ENCODE measurements at regions not wholly inside any gene's neighbourhood (a gene's known extent, or its start where the extent isn't known, plus 50 kb on each side); places are given as distances from the start of the nearest gene placed in this dataset.

GRCh38 chr5:8429778-8430758 lies 561.1 kb downstream of the MTRR start:
- Histone ChIP-seq H3K36me3 (replicated peaks in 1 of 2; ENCODE audit: control insufficient read depth in 1 of 2, insufficient read depth in 2 of 2, low read length in 2 of 2) (no peaks in the 10 kb centered on the region), H3K4me2 (ENCODE audit: low read depth, low read length) (no peak overlapping the region), H3K27ac (ENCODE audit: extremely low read length, insufficient read depth, low read length) (no peak overlapping the region), H3K79me2 (ENCODE audit: insufficient read depth, low read length) (no peaks in the 10 kb centered on the region), H3K9ac (ENCODE audit: insufficient read depth, low read depth, low read length) (no peak overlapping the region), H3K27me3 (ENCODE audit: control insufficient read depth in 1 of 2, insufficient read depth in 2 of 2, low read length in 2 of 2) (no peaks in the 10 kb centered on the region), H2AFZ (ENCODE audit: low read length) (no peak overlapping the region), H3K4me3 (replicated peaks in 1 of 3; ENCODE audit: insufficient read depth in 1 of 3, low read depth in 2 of 3, low read length in 3 of 3) (no peak overlapping the region), H3K4me1 (ENCODE audit: insufficient read depth, low read length) (no peaks in the 10 kb centered on the region), H4K20me1 (ENCODE audit: insufficient read depth, low read length) (no peaks in the 10 kb centered on the region), H3K9me3 (ENCODE audit: low read length) (no peaks in the 10 kb centered on the region)
- ChIA-PET POLR2A (no interaction called here), CTCF (ENCODE audit: low intra/inter-chr PET ratio, low total read pairs) (no interaction called here)
- TF ChIP-seq ZNF720 (CRISPR knock-in tag; IDR thresholded peaks at IDR 0.05) (no peak), HIVEP1 (CRISPR knock-in tag; IDR thresholded peaks at IDR 0.05) (no peak), ASH2L (IDR thresholded peaks at IDR 0.05; ENCODE audit: insufficient read length, low read depth, low read length) (no peak)
- TF ChIP-seq, protein P1, sequence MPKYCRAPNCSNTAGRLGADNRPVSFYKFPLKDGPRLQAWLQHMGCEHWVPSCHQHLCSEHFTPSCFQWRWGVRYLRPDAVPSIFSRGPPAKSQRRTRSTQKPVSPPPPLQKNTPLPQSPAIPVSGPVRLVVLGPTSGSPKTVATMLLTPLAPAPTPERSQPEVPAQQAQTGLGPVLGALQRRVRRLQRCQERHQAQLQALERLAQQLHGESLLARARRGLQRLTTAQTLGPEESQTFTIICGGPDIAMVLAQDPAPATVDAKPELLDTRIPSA (CRISPR knock-in tag; IDR thresholded peaks at IDR 0.05; ENCODE audit: borderline replicate concordance), result no peak
- FAIRE-seq (no peak), ATAC-seq (no peak), DNase-seq (ENCODE audit: low spot score) (no peak)
- BruUV-seq (replicated peaks), result no TSS peak
- in situ Hi-C loops (cut with HindIII; ENCODE audit: extremely low pct_ligation_motif_present, low pct_unique_long_range_greater_than_20kb), result no loop called here
- intact Hi-C loops (cut with micrococcal nuclease; ENCODE audit: unreplicated experiment), result no loop called here
- WGBS (ENCODE audit: low lambda C conversion rate), result 20% methylated on average over 6 of the region's 24 CpGs

- ATAC-seq (no peak), DNase-seq (ENCODE audit: low spot score) (no peak), FAIRE-seq (no peak)
- Histone ChIP-seq H4K20me1 (ENCODE audit: insufficient read depth, low read length) (no peaks in the 10 kb centered on the region), H3K4me1 (ENCODE audit: insufficient read depth, low read length) (no peaks in the 10 kb centered on the region), H3K27me3 (ENCODE audit: control insufficient read depth in 1 of 2, insufficient read depth in 2 of 2, low read length in 2 of 2) (no peaks in the 10 kb centered on the region), H3K4me2 (ENCODE audit: low read depth, low read length) (no peak overlapping the region), H3K4me3 (replicated peaks in 1 of 3; ENCODE audit: insufficient read depth in 1 of 3, low read depth in 2 of 3, low read length in 3 of 3) (no peak overlapping the region), H3K36me3 (replicated peaks in 1 of 2; ENCODE audit: control insufficient read depth in 1 of 2, insufficient read depth in 2 of 2, low read length in 2 of 2) (no peaks in the 10 kb centered on the region), H3K27ac (ENCODE audit: extremely low read length, insufficient read depth, low read length) (no peak overlapping the region), H3K79me2 (ENCODE audit: insufficient read depth, low read length) (no peaks in the 10 kb centered on the region), H2AFZ (ENCODE audit: low read length) (no peak overlapping the region), H3K9ac (ENCODE audit: insufficient read depth, low read depth, low read length) (no peak overlapping the region), H3K9me3 (ENCODE audit: low read length) (peaks cover 6% of the 10 kb centered on the region; the same call in 1 of the 2 replicates)
- 5% methylated on average over 2 of the region's 2 CpGs for WGBS (ENCODE audit: low lambda C conversion rate)
- TF ChIP-seq ZZZ3 (CRISPR knock-in tag; IDR thresholded peaks at IDR 0.05; ENCODE audit: borderline replicate concordance) (no peak), ZNF577 (CRISPR knock-in tag; IDR thresholded peaks at IDR 0.05; ENCODE audit: borderline replicate concordance, low read depth) (no peak), MZF1 (CRISPR knock-in tag; IDR thresholded peaks at IDR 0.05; ENCODE audit: borderline replicate concordance) (no peak)
- TF ChIP-seq, protein P2, sequence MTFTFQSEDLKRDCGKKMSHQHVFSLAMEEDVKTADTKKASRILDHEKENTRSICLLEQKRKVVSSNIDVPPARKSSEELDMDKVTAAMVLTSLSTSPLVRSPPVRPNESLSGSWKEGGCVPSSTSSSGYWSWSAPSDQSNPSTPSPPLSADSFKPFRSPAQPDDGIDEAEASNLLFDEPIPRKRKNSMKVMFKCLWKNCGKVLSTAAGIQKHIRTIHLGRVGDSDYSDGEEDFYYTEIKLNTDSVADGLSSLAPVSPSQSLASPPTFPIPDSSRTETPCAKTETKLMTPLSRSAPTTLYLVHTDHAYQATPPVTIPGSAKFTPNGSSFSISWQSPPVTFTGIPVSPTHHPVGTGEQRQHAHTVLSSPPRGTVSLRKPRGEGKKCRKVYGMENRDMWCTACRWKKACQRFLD (CRISPR knock-in tag; IDR thresholded peaks at IDR 0.05; ENCODE audit: borderline replicate concordance), result no peak
- TF ChIP-seq, protein P3, sequence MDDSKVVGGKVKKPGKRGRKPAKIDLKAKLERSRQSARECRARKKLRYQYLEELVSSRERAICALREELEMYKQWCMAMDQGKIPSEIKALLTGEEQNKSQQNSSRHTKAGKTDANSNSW (CRISPR knock-in tag; IDR thresholded peaks at IDR 0.05; ENCODE audit: borderline replicate concordance), result no peak
- BruUV-seq (replicated peaks), result no TSS peak
- ChIA-PET CTCF (ENCODE audit: low intra/inter-chr PET ratio, low total read pairs) (no interaction called here), POLR2A (no interaction called here)
- intact Hi-C loops (cut with micrococcal nuclease; ENCODE audit: unreplicated experiment), result no loop called here
- in situ Hi-C loops (cut with HindIII; ENCODE audit: extremely low pct_ligation_motif_present, low pct_unique_long_range_greater_than_20kb), result no loop called here
These were observed 565.6 kb downstream of the MTRR start for GRCh38 chr5:8434501-8434900.
